Fibroblast of peridontal ligament (primary cell): ENCODE measurements at regions not wholly inside any gene's neighbourhood (a gene's known extent, or its start where the extent isn't known, plus 50 kb on each side); places are given as distances from the start of the nearest gene placed in this dataset.
A peak's percentile ranks its signal among the peaks of the same experiment; 100 is the strongest.
"Not testable (repeated sequence)": the region's sequence is repeated elsewhere in the genome, so short reads cannot be mapped to it uniquely, and the experiment has no call there.

Experiments used
- DNase-seq: peaks from one replicate; pipeline ENCODE4 v3.0.0-alpha.2; 2010; ENCODE audit errors: extremely low read depth

DNA sequence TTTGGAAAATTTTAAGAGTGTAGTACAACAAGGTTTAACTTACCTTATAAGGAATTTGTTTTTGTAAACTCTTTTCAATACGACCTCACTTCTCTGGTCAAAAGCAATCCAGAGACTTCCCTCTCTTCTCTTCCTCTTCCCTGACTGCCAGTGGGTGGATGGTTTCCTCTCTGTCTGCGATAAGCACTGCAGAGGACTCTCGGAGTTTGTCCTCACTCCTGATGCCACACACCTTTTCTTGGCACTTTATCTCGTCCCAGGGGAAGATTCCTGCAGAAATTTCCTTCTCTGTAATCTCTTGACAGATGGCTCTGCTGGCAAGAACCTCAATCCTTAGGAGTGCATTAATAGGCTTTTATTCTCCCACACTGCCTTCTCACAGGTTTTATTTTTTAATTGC is 641.6 kb downstream of the NR2F1-AS1 start:
- no peak for DNase-seq

DNA sequence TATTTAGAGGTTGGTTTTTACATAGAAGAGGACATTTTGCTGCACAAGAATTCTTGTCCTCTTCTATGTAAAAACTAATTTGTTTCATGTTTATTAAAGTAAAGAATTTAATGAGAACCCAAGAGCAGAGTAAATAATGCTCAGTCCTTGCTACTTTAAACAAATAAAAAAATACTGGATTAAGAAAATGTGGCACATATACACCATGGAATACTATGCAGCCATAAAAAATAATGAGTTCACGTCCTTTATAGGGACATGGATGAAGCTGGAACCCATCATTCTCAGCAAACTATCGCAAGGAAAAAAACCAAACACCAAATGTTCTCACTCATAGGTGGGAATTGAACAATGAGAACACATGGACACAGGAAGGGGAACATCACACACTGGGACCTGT is 643.6 kb downstream of the NR2F1-AS1 start:
- not testable (repeated sequence) for DNase-seq

DNA sequence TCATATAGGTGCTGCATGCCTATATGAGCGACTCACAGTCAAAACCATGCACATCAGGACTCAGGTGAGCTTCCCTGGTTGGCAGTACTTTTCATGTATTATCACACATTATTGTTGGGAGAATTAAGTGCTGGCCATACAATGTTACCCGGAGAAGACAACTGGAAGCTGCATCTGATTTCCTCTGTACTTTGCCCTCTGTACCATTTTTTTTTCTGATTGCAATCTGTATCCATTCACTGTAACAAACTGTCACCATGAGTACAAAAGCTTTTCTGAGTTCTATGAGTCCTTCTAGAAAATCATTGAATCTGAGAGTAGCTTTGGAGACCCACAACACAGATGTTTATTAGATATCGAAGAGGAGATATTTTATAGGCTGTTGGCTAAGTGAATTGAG is 651.0 kb downstream of the NR2F1-AS1 start:
- DNase-seq = no peak

DNA sequence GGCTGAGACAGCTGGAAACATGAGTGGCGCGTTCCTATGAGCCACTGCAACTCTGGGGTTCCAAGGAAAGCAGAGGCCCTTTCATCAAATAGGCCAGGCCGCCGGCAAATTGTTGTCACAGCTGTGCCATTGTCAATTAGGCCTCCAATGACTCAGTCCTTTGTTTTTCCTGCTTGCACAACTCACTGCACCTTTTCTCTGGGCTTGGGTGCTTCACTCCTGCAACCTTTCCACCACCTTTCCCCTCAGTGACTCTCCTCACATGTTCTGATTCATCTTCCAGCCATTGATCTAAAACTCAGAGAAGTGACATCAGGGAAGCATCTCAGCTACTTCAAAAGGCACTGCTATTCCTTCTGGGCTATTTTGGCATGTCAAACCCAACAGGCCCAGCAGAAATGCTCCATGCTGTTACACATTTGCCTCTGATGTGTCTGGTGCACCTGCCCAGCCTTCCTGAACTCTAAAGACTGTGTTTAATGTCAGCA is 653.7 kb downstream of the NR2F1-AS1 start:
- DNase-seq = no peak

DNA sequence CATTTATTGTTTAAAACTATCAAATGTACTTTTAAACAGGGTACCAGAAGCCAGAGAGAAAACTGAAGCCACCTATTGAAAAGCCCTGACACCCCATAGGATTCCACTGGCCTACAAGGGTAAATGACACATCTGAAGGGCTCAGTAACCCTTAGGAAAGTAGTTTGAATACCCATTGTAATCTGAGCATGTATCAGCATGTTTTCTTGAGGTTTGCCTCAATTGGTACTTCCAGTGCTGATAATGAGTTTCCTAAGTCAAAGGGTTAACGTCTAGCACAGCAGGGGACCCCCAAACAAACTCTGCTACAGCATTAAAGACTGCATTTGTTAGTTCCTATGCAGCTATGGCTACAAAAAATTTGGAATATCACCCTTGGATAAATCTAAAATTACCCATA is 657.1 kb downstream of the NR2F1-AS1 start:
- DNase-seq = no peak

DNA sequence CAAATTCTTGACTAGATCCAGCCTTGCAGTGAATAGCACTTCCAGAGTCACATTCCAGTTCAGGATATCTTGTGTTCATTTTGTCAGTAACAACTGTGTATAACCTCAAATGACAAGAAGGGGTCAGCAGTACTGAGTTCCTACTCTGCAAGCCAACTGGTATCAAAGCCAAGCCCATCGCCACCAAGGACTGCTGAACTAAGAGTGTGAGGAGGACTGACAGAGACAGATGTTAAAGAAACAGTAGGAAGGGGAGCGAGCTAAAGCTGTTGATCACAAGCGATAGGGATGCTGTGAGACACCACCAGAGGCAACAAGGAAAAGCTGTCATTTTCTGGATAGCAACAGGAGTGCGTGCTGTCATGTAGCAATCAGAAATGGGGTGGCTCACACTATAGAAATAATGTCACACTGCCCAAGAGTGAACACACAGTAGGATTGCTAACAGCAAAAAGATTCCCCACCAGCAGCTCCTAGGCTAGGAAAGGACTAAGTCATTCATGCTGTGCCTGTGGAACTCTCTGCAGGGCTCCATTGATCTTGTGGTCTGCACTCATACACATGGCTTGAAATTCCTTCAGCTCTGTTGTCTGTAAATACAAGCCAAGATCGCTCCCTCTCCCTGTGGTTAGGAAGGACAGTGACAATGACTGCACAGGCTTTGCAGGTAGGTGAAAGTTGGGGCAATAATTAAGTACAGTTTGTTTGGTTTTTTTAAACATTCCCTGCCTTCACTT is 658.6 kb downstream of the NR2F1-AS1 start:
- no peak for DNase-seq

DNA sequence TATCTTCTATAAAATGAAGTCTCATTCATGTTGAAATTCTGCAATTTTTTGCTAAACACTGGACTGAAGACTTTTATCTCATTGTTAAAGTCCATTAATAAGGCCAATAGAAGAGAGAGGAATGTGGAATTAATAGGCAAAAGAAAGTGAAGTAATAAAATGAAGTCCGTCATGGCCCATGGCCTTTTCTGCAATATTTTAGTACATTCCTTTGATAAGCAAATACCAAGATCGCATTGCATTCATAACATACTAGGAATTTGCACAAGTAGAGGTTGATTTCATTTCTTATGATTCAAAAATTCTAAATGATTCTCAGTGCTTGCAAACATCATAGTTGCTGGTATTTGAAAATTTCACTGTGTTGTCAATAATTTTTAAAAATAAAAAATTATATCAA is 664.0 kb downstream of the NR2F1-AS1 start:
- DNase-seq = peak; percentile 6

DNA sequence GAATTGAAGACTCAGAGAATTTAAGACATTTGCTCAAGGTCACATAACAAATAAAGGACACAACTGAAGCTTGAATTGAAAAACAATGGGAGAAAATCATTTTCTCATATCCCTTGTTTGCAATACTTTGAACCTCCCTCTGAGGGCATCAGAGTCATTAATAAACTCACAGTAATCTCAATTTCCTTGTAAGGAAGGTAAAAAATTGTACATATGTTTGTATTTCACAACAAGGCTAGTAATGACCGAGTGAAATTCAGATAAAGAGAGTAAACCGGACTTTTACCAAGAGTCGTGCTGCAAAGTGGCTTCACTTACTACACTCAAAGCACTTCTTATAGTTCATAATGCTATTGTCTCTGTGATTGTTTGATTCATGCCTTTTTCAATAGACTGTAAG is 665.0 kb downstream of the NR2F1-AS1 start:
- peak; percentile 37 for DNase-seq

DNA sequence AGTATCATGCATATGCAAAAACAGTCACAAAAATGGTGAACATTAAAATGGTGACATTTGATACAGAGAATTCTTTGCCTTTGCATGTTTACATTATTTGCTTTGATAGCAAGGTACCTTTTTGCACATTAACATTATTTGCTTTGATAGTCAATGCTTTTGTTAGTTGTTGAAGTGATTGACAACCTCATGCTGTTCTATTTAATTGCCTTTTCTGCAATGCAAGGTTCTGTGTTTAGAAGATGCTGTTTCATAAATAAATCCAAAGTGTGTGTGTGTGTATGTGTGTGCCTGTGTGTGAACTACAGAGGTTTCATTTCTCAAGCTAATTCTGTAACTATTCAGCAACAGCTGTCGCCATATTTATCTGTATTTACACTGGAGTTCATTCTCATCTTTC is 668.7 kb downstream of the NR2F1-AS1 start:
- no peak for DNase-seq

DNA sequence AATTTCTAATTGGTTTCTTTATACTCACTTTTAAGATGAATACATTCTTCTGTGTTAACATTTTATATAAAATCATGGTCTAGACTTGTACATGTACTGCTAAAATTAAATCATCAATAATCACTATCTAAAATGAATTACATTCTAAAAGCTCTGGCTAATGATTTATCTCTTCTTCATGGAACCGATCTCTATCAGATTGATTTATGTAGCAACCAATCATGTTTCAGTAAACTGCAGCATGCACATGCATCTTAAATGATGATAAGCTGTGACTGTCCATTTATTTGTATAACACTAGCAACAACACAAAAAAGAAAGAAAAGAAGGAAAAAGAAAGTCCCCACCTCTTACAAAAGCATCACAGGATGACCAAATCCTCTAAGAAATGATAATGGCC is 669.2 kb downstream of the NR2F1-AS1 start:
- DNase-seq = no peak

DNA sequence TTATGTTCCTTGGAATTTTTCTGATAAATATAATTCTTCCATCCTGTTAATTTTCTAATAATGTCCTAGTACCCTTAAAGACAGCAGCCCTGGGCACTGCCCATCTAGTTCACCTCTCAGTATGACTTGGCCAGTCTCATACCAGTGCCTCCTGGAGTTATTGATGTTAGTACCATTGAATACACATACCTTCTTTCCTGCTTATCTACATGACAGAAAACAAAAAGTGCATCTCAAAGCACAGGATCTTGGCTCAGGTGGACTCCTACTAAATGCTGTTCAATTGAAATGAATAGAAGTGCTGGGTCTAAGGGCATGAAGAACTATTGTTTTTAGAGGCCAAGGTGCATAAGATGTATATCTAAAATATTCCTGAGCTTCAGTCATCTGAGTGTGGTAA is 669.7 kb downstream of the NR2F1-AS1 start:
- no peak for DNase-seq

DNA sequence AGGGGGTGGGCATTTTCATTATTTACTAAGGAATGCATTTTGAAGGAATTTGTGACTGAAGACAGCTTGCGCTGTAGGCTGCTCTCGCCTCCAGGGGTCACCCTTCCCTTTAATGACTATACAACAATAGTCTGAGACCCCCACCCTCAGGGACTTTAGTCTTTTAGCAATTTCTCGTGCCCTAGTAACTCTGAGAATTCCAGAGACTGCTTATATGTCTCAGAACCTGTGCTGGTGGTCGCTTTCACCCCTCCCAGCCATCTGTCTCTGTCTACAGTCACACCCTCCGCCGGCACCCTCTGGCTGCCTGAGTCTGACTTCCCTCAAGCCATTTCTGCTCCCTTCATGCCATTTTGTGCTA is 671.4 kb downstream of the NR2F1-AS1 start:
- DNase-seq = no peak

DNA sequence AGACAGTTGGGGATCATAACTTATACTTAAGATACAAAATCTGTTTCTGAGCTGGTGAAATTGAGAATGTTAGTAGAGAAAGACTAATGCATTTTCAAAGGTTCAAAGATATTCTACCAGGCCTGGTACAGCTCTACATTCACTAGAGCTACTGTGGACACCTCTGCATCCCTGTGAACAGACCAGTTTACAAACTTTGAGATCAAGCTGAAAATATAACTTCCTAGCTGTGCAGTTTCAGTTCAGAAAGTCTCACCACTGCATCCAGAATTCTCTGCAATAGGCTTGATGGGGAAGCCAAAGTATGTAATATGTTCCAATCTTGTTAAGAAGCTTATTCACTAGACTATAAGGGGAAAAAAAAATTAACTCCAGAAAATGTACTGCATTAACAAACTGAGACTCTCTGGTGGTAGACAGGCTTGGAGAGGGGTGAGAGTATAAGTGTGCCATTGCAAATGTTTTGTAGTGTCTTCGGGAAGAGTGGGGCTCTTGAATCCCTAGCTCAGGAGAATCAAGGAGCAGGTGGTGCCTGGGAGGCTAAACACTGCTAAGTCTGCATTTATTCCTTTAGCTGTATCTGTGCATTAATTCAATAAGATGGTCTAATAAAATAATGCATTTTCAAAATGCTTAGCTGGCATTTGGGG is 671.9 kb downstream of the NR2F1-AS1 start:
- DNase-seq = no peak

DNA sequence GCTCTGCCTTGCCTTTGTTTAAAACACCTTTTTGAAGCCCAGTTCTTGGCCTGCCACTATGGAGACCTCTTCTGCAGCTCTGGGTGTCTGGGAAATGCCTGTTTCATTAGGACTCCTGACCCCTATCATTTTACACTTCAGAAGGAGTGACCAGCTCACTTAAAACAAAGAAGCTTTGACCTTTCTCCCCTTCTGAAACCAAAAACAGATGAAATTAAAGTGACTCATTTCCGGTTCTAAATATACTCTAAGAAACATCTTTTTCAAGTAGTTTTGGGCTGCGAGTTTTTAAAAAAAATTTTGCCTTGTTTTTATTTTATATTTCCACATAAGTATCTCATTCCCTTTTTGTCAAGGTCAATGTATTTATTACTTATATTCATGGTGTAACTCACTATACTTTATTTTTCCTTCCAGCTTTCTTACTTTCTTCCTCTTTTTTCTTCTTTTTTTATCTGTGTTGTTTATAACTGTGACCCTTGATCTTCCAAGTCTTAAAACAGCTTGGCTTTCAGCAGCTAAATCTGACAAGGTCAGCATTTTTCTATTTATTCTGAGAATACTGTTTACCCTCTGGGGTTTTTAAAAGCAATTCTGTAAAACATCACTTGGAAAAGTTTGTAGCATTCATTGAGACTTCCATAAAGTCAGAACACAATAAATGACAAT is 672.9 kb downstream of the NR2F1-AS1 start:
- DNase-seq = peak; percentile 74

DNA sequence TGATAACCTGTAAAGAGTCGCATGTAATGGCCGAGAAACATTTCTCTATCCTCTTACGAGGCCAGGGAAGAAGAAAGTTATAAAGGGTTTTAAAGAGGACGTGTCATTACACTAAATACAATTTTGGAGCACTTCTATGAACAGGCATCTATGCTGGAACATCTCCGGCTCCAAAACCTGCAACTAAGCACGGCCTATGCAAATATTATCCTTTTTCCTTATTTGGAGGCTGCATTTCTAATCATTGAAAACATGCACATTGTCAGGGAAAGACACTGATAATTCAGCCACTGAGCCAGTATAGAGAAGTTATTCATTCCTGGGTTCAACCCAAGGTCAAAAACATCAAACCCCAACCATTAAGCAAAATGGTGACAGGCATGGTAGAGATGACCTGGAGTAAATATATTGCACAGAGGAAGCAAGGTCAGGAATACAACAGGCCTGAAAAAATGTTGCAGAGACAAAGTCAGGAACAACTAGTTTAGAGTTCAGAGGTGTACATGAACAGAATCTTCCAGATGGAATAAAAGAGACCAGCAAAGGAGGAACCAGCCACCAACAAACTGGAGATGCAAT is 674.1 kb downstream of the NR2F1-AS1 start:
- DNase-seq = no peak

DNA sequence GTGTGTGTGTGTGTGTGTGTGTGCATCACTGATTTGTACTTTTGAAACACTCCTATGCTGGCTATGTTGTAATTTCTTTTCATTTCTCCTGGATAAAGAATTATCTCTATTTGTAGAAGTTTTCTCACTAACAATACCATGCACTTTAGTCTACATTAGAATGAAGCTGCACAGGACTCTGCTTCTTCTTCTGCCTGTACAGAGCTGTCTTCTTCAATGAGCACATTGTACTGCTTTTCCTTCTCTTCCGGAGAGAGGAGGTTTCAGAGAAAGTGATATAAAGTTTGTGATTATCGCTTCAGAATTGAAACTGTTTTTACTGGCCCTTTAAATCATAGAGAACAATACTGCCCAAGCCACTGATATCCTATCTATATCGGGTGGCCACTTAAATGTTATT is 677.0 kb downstream of the NR2F1-AS1 start:
- no peak for DNase-seq

DNA sequence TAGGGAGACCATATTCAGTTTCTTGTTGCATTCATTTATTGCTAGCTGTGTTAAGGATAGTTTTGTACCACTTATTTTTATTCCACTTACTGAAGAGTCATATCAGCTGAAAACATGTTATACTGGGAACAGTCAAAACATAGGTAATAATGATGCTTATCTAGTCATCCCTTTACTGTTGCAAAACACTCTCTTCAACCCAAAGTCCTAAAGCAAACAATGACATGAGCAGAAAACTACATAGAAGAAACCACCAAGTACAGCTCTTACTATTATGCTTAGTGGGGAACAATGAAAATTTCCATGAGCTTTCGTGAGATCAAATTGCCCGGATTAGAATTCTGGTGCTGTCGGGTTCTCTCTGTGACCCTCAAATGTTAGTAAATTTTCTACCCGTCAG is 681.4 kb downstream of the NR2F1-AS1 start:
- DNase-seq = no peak

DNA sequence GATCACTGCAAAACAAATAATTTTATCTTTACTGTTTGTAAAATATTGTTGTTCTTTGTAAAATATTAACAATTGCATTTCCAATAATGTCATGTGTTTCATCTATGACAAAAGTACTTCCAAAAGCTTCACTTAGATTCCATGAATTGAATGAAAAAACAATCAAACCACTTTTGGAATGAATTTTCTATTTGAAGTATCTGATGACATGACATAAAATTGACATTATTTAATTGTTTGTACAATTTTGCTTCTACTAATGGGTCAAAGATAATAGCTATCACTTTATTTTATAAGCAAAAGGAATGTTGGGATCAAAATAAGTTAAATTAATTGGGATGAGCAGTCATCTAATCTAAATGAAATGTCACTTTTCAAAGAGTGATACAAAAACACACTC is 684.3 kb downstream of the NR2F1-AS1 start:
- DNase-seq = no peak

DNA sequence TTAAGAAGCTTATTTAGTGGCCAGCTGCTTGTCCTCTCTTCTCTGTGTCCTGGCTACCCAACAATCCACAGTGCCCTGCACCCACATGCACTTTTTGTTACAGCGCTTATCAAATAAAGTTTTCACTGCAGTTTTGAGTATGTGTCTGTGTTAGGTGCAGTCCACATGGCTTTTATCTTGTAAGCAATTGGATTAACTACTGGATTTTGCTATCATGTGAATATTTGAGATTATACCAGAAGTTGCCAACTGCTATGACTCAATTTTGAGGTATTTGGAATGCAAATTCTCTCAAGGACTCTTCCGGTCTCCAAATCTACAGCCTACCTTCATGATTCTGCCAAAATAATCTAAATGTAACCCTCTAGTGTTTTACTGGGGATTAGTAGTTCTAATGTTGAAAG is 690.2 kb downstream of the NR2F1-AS1 start:
- DNase-seq = peak; percentile 38

DNA sequence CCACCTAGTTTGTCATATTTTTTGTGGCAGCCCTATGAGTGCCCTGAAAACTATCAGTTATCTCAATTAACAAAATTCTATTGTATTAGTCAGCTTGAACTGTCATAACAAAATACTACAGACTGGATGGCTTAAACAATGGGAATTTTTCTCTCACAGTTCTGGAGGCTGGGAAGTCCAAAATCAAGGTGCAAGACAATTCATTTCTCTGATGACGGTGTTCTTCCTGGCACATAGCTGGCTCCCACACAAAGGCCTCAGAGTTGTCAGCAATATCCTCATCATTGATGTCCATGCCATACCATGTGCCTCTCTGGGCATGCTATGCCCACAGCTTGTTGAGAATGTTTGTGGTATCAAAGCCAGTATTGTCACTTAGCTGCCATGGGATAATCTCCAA is 691.9 kb downstream of the NR2F1-AS1 start:
- DNase-seq = no peak

DNA sequence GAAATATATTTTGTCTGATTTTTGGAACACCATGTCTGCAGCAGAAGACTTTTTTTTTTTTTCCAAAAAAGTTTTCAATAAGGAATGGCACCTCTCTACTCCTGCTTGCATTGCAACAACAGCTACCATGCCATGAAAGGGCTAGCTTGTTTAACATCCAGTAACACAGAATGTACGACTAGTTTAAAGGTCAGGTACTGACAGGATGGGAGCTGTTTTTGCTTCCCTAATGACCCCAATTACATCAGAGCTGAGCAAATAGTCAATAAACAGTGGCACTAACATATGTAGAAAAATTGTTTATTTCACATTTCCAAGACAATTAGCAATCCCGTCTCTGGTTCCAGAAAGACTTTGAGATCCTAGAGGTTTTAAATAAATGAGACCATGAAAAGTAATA is 693.8 kb downstream of the NR2F1-AS1 start:
- no peak for DNase-seq

DNA sequence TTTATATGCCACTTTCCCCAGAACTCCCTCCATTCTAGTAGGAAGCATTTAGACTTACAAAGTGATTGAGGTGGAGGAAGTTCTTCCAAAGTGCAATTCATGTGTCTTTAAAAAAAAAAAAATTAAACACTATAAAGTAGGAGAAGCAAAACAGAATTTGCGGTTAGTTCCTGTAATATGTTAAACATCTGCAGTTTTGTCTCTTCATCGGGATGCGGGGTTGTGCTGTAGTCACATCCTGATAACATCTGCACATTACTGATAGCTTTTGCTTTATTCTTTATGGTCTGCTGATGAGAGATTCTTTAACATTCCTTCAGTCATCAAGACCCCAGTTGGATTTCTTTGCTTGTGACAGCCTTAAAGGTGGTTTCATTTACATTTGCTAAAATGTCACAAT is 694.3 kb downstream of the NR2F1-AS1 start:
- no peak for DNase-seq

DNA sequence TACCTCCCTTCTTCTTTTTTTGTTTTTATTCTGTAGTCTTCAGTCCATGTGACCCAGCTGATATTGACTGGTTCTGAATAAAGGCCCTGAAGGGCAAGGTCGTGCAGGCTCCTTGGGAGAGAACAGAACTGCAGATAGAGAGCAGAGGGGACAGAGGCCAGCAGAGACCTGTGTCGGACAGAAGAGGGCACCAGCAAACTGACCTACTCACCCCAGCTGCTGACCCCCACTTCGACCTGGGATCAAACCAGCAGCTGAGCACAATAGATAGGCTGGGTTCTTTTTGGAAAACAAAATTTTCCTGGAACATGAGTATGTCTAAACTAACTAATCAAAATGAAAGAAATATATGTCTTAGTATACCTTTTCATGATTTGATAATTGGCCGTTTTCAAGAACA is 695.1 kb downstream of the NR2F1-AS1 start:
- DNase-seq = no peak
